DND-41 (cell line): ENCODE measurements at regions not wholly inside any gene's neighbourhood (a gene's known extent, or its start where the extent isn't known, plus 50 kb on each side); places are given as distances from the start of the nearest gene placed in this dataset.

Experiments
- ATAC-seq: fragments of 200-7000 bp; cut with Tn5 transposase; 3 replicates; pipeline ENCODE4 v1.9.1; 2021; ENCODE audit warnings: low read depth; ENCODE audit not compliant: insufficient read depth
- DNase-seq: peaks from one replicate; pipeline ENCODE4 v3.0.0-alpha.2; 2020
- H2AFZ ChIP-seq: 2 replicates; pipeline ENCODE4 v1.6.0; 2012; ENCODE audit warnings: low read depth, low read length
- H3K27ac ChIP-seq: 2 replicates; pipeline ENCODE4 v1.5.1; 2012; ENCODE audit warnings: low read length, inconsistent platforms
- H3K27me3 ChIP-seq: fragments of 200-600 bp; sonication (generic); 2 replicates; pipeline ENCODE4 v1.6.0; 2012; ENCODE audit warnings: low read length, mild to moderate bottlenecking, inconsistent platforms; ENCODE audit not compliant: insufficient read depth, poor library complexity
- H3K36me3 ChIP-seq: 2 replicates; pipeline ENCODE4 v1.5.1; 2012; ENCODE audit warnings: low read length, inconsistent platforms; ENCODE audit not compliant: insufficient read depth
- H3K4me1 ChIP-seq: 2 replicates; pipeline ENCODE4 v1.5.1; 2012; ENCODE audit warnings: mild to moderate bottlenecking, low read length; ENCODE audit not compliant: insufficient read depth
- H3K4me2 ChIP-seq: 2 replicates; pipeline ENCODE4 v1.6.0; 2012; ENCODE audit warnings: mild to moderate bottlenecking, moderate library complexity, low read length, inconsistent platforms; ENCODE audit not compliant: insufficient read depth
- H3K4me3 ChIP-seq, 2 experiments: fragments of 200-600 bp in 1 of 2; shearing (Covaris generic) in 1 of 2; 2 replicates each; pipeline ENCODE4 v1.5.1; 2012 to 2016; ENCODE audit warnings: inconsistent platforms in 2 of 2, low read length in 2 of 2, mild to moderate bottlenecking in 2 of 2, low read depth in 1 of 2, moderate library complexity in 1 of 2
- H3K79me2 ChIP-seq: 2 replicates; pipeline ENCODE4 v1.6.0; 2012; ENCODE audit warnings: low read length, inconsistent platforms; ENCODE audit not compliant: insufficient read depth
- H3K9ac ChIP-seq: 2 replicates; pipeline ENCODE4 v1.6.0; 2012; ENCODE audit warnings: low read depth, mild to moderate bottlenecking, inconsistent platforms, low read length, moderate library complexity
- H3K9me3 ChIP-seq: 2 replicates; pipeline ENCODE4 v1.5.1; 2012; ENCODE audit warnings: low read length, moderate library complexity, mild to moderate bottlenecking, inconsistent platforms; ENCODE audit not compliant: insufficient read depth, severe bottlenecking
- H4K20me1 ChIP-seq: 2 replicates; pipeline ENCODE4 v1.6.0; 2012; ENCODE audit warnings: low read length; ENCODE audit not compliant: insufficient read depth
- CTCF ChIP-seq: IDR thresholded peaks from 2 replicates; pipeline ENCODE4 v1.5.1; 2012; ENCODE audit warnings: borderline replicate concordance, low read length, moderate library complexity, mild to moderate bottlenecking; ENCODE audit not compliant: poor library complexity, severe bottlenecking; ENCODE audit errors: extremely low read depth
- EZH2 ChIP-seq: IDR thresholded peaks from 3 replicates; pipeline ENCODE4 v1.6.1; 2012; ENCODE audit warnings: borderline replicate concordance, low read depth, mild to moderate bottlenecking, moderate library complexity, low read length, inconsistent platforms; ENCODE audit not compliant: severe bottlenecking

GRCh38 chr1:58836408-58836807 lies 52.6 kb upstream of the JUN start:
- Histone ChIP-seq H4K20me1 (no peaks in the 10 kb centered on the region), H2AFZ (no peak overlapping the region), H3K27ac (no peak overlapping the region), H3K4me1 (no peaks in the 10 kb centered on the region), H3K4me3 (no peak overlapping the region), H3K79me2 (no peaks in the 10 kb centered on the region), H3K27me3 (no peaks in the 10 kb centered on the region), H3K4me2 (no peak overlapping the region), H3K9ac (no peak overlapping the region), H3K36me3 (no peaks in the 10 kb centered on the region), H3K9me3 (no peaks in the 10 kb centered on the region)
- TF ChIP-seq EZH2 = no peak
- TF ChIP-seq CTCF = no peak
- ATAC-seq (no peak), DNase-seq (no peak)

- ATAC-seq (no peak), DNase-seq (no peak)
- no peak overlapping the region for H3K4me2 ChIP-seq
- H3K4me1 ChIP-seq = no peaks in the 10 kb centered on the region
- no peak overlapping the region for H3K9ac ChIP-seq
- no peaks in the 10 kb centered on the region for H3K27me3 ChIP-seq
- no peak overlapping the region for H3K4me3 ChIP-seq
- H3K79me2 ChIP-seq = no peaks in the 10 kb centered on the region
- no peaks in the 10 kb centered on the region for H3K9me3 ChIP-seq
- no peak overlapping the region for H2AFZ ChIP-seq
- H3K27ac ChIP-seq = no peak overlapping the region
- TF ChIP-seq EZH2 (no peak), CTCF (no peak)
- no peaks in the 10 kb centered on the region for H3K36me3 ChIP-seq
- no peaks in the 10 kb centered on the region for H4K20me1 ChIP-seq
These were observed 54.0 kb upstream of the JUN start for GRCh38 chr1:58837886-58838285.

- H3K4me3 ChIP-seq = no peak overlapping the region
- H3K9me3 ChIP-seq = no peaks in the 10 kb centered on the region
- no peak overlapping the region for H3K9ac ChIP-seq
- no peak for TF ChIP-seq EZH2
- TF ChIP-seq CTCF = no peak
- H3K36me3 ChIP-seq = no peaks in the 10 kb centered on the region
- H3K27ac ChIP-seq = no peak overlapping the region
- no peak overlapping the region for H2AFZ ChIP-seq
- no peak overlapping the region for H3K4me2 ChIP-seq
- no peaks in the 10 kb centered on the region for H3K27me3 ChIP-seq
- no peak for ATAC-seq
- no peaks in the 10 kb centered on the region for H3K4me1 ChIP-seq
- DNase-seq = no peak
- no peaks in the 10 kb centered on the region for H4K20me1 ChIP-seq
- H3K79me2 ChIP-seq = no peaks in the 10 kb centered on the region
These were observed 55.4 kb upstream of the JUN start for GRCh38 chr1:58839147-58839795.
